HEK293 (cell line): ENCODE measurements at regions not wholly inside any gene's neighbourhood (a gene's known extent, or its start where the extent isn't known, plus 50 kb on each side); places are given as distances from the start of the nearest gene placed in this dataset.

Experiments used
- CTCF ChIA-PET: fragments of 350-600 bp; formaldehyde crosslinking; extraction: SDS; loops from one replicate; lab custom pipeline; 2021; ENCODE audit warnings: antibody characterized with exemption; lab: Yijun Ruan, JAX
- POLR2A ChIA-PET: fragments of 300-600 bp; formaldehyde crosslinking; extraction: SDS; loops from one replicate; lab custom pipeline; 2020; ENCODE audit warnings: antibody characterized with exemption, inconsistent platforms; lab: Yijun Ruan, JAX
- H3K27ac ChIP-seq: fragments of 200-500 bp; sonication (Bioruptor generic); 2 replicates; pipeline ENCODE4 v1.5.1; 2014; ENCODE audit warnings: low read depth, low read length, control low read depth, inconsistent platforms; ENCODE audit errors: extremely low read depth
- H3K36me3 ChIP-seq, 2 experiments: fragments of 200-500 bp in 1 of 2; sonication (Bioruptor generic) in 1 of 2; 1 replicate in 1 of 2; 2 replicates in 1 of 2; pipeline ENCODE4 v1.5.1; 2014 to 2017; ENCODE audit warnings: inconsistent platforms in 2 of 2, low read length in 2 of 2; ENCODE audit not compliant: control insufficient read depth in 2 of 2, insufficient read depth in 1 of 2
- H3K4me1 ChIP-seq: fragments of 200-500 bp; sonication (Bioruptor generic); 2 replicates; pipeline ENCODE4 v1.5.1; 2014; ENCODE audit warnings: mild to moderate bottlenecking, low read length, inconsistent platforms; ENCODE audit not compliant: control insufficient read depth, insufficient read depth
- H3K4me3 ChIP-seq: 2 replicates; pipeline ENCODE4 v1.5.1; 2011; ENCODE audit warnings: low read depth, mild to moderate bottlenecking, control low read depth, low read length, moderate library complexity
- H3K9me3 ChIP-seq: fragments of 200-500 bp; sonication (Bioruptor generic); 2 replicates; pipeline ENCODE4 v1.5.1; 2014; ENCODE audit warnings: low read depth, low read length, inconsistent platforms; ENCODE audit not compliant: control insufficient read depth, insufficient read depth
- KLF16 ChIP-seq: fragments of 450-650 bp; formaldehyde crosslinking; IDR thresholded peaks from 2 replicates; pipeline ENCODE4 v1.5.1; 2017; ENCODE audit warnings: missing biosample characterization, missing genetic modification characterization
- KLF9 ChIP-seq: fragments of 450-650 bp; formaldehyde crosslinking; IDR thresholded peaks from 2 replicates; pipeline ENCODE4 v1.5.1; 2016; ENCODE audit warnings: missing biosample characterization, missing genetic modification characterization, low read depth
- MEIS1 ChIP-seq: sonication (generic); formaldehyde crosslinking; IDR thresholded peaks from 2 replicates; pipeline ENCODE4 v1.8.1; 2022; ENCODE audit warnings: missing genetic modification reagents, mild to moderate bottlenecking, borderline replicate concordance
- SETDB1 ChIP-seq: IDR thresholded peaks from one replicate; pipeline ENCODE4 v1.6.1; 2017; ENCODE audit warnings: mild to moderate bottlenecking, low read length, moderate library complexity, mixed read lengths; ENCODE audit not compliant: insufficient read length
- TCF7L2 ChIP-seq: IDR thresholded peaks from 2 replicates; pipeline ENCODE4 v1.6.1; 2011; ENCODE audit warnings: low read depth, mild to moderate bottlenecking, inconsistent platforms, low read length, moderate library complexity, borderline replicate concordance
- TSHZ1 ChIP-seq: fragments of 450-650 bp; formaldehyde crosslinking; IDR thresholded peaks from 2 replicates; pipeline ENCODE4 v1.5.1; 2016; ENCODE audit warnings: missing biosample characterization, missing genetic modification characterization, borderline replicate concordance
- WT1 ChIP-seq: fragments of 450-650 bp; formaldehyde crosslinking; IDR thresholded peaks from 2 replicates; pipeline ENCODE4 v1.5.1; 2016; ENCODE audit warnings: missing biosample characterization, missing genetic modification characterization
- YY2 ChIP-seq: fragments of 450-650 bp; formaldehyde crosslinking; IDR thresholded peaks from 2 replicates; pipeline ENCODE4 v1.5.1; 2016; ENCODE audit warnings: missing biosample characterization, missing genetic modification characterization
- ZEB2 ChIP-seq: fragments of 450-650 bp; formaldehyde crosslinking; IDR thresholded peaks from 2 replicates; pipeline ENCODE4 v1.5.1; 2016; ENCODE audit warnings: missing biosample characterization, missing genetic modification characterization
- ZFP69B ChIP-seq: fragments of 450-650 bp; formaldehyde crosslinking; IDR thresholded peaks from 2 replicates; pipeline ENCODE4 v1.5.1; 2016; ENCODE audit warnings: missing biosample characterization, missing genetic modification characterization
- ZNF132 ChIP-seq: fragments of 450-650 bp; formaldehyde crosslinking; IDR thresholded peaks from 2 replicates; pipeline ENCODE4 v1.5.1; 2017; ENCODE audit warnings: missing biosample characterization, missing genetic modification characterization, borderline replicate concordance
- ZNF175 ChIP-seq: fragments of 450-650 bp; formaldehyde crosslinking; IDR thresholded peaks from 2 replicates; pipeline ENCODE4 v1.5.1; 2016; ENCODE audit warnings: missing biosample characterization, missing genetic modification characterization
- ZNF2 ChIP-seq: fragments of 450-650 bp; formaldehyde crosslinking; IDR thresholded peaks from 2 replicates; pipeline ENCODE4 v1.5.1; 2016; ENCODE audit warnings: missing biosample characterization, missing genetic modification characterization
- ZNF202 ChIP-seq: fragments of 450-650 bp; formaldehyde crosslinking; IDR thresholded peaks from 2 replicates; pipeline ENCODE4 v1.5.1; 2016; ENCODE audit warnings: missing biosample characterization, missing genetic modification characterization, borderline replicate concordance
- ZNF214 ChIP-seq: fragments of 450-650 bp; formaldehyde crosslinking; IDR thresholded peaks from 2 replicates; pipeline ENCODE4 v1.5.1; 2017; ENCODE audit warnings: missing biosample characterization, mild to moderate bottlenecking, missing genetic modification characterization, borderline replicate concordance
- ZNF221 ChIP-seq: fragments of 450-650 bp; formaldehyde crosslinking; IDR thresholded peaks from 2 replicates; pipeline ENCODE4 v1.5.1; 2017; ENCODE audit warnings: missing biosample characterization, missing genetic modification characterization, borderline replicate concordance
- ZNF350 ChIP-seq: fragments of 450-650 bp; formaldehyde crosslinking; IDR thresholded peaks from 2 replicates; pipeline ENCODE4 v1.5.0; 2017; ENCODE audit warnings: missing biosample characterization, mild to moderate bottlenecking, missing genetic modification characterization
- ZNF394 ChIP-seq: fragments of 450-650 bp; formaldehyde crosslinking; IDR thresholded peaks from 2 replicates; pipeline ENCODE4 v1.5.1; 2016; ENCODE audit warnings: missing biosample characterization, missing genetic modification characterization, mild to moderate bottlenecking, moderate library complexity, borderline replicate concordance
- ZNF404 ChIP-seq: fragments of 450-650 bp; formaldehyde crosslinking; IDR thresholded peaks from 2 replicates; pipeline ENCODE4 v1.5.1; 2017; ENCODE audit warnings: missing biosample characterization, missing genetic modification characterization
- ZNF473 ChIP-seq: fragments of 450-650 bp; formaldehyde crosslinking; IDR thresholded peaks from 2 replicates; pipeline ENCODE4 v1.5.1; 2017; ENCODE audit warnings: missing biosample characterization, missing genetic modification characterization
- ZNF560 ChIP-seq: fragments of 450-650 bp; formaldehyde crosslinking; IDR thresholded peaks from 2 replicates; pipeline ENCODE4 v1.5.1; 2017; ENCODE audit warnings: missing biosample characterization, missing genetic modification characterization, borderline replicate concordance
- ZNF621 ChIP-seq: fragments of 450-650 bp; formaldehyde crosslinking; IDR thresholded peaks from 2 replicates; pipeline ENCODE4 v1.5.1; 2017; ENCODE audit warnings: missing biosample characterization, missing genetic modification characterization
- ZNF629 ChIP-seq: fragments of 450-650 bp; formaldehyde crosslinking; IDR thresholded peaks from 2 replicates; pipeline ENCODE4 v1.5.1; 2017; ENCODE audit warnings: missing biosample characterization, missing genetic modification characterization
- ZNF677 ChIP-seq: fragments of 450-650 bp; IDR thresholded peaks from 2 replicates; pipeline ENCODE4 v1.5.0; 2018; ENCODE audit warnings: missing biosample characterization, mild to moderate bottlenecking, missing genetic modification characterization, moderate library complexity
- ZSCAN16 ChIP-seq: fragments of 450-650 bp; formaldehyde crosslinking; IDR thresholded peaks from 2 replicates; pipeline ENCODE4 v1.5.1; 2016; ENCODE audit warnings: missing biosample characterization, missing genetic modification characterization
- ZSCAN18 ChIP-seq: fragments of 450-650 bp; formaldehyde crosslinking; IDR thresholded peaks from 2 replicates; pipeline ENCODE4 v1.5.1; 2016; ENCODE audit warnings: missing biosample characterization, missing genetic modification characterization
- TF ChIP-seq, protein P1 (sequence below): fragments of 450-650 bp; formaldehyde crosslinking; IDR thresholded peaks from 2 replicates; pipeline ENCODE4 v1.5.1; 2016; ENCODE audit warnings: missing biosample characterization, missing genetic modification characterization

DNA sequence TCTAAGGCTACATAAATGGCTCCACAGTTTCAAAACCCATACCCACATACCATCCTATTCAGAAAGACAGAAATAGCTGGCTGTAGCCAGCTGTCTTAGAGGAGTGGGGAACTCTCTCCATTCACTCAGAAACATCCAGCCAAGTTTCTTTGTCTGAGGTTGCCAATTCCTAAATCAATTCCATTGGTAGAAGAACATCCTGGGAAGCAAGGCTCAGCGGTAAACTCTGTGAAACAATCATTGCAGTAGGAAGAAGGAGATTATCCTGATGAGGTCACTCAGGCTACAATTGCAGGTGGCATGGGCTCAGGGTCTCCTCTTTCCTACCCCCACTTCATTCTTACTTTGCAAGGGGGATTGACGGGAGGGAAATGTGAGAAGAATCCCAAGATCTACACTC, 154.0 kb downstream of the ETV1 start:
- POLR2A ChIA-PET: no interaction called here
- no peaks in the 10 kb centered on the region for H3K9me3 ChIP-seq
- TF ChIP-seq ZNF629 (tag by site-specific recombination) (no peak), ZNF2 (no peak), TCF7L2 (no peak), WT1 (tag by site-specific recombination) (no peak), KLF9 (tag by site-specific recombination) (no peak), ZNF404 (tag by site-specific recombination) (no peak), ZEB2 (tag by site-specific recombination) (no peak)
- TF ChIP-seq, all 188 proteins: peak for 0
- H3K36me3 ChIP-seq: no peaks in the 10 kb centered on the region
- CTCF ChIA-PET: no interaction called here
- no peak overlapping the region for H3K27ac ChIP-seq
- no peak overlapping the region for H3K4me3 ChIP-seq
- H3K4me1 ChIP-seq: no peaks in the 10 kb centered on the region

DNA sequence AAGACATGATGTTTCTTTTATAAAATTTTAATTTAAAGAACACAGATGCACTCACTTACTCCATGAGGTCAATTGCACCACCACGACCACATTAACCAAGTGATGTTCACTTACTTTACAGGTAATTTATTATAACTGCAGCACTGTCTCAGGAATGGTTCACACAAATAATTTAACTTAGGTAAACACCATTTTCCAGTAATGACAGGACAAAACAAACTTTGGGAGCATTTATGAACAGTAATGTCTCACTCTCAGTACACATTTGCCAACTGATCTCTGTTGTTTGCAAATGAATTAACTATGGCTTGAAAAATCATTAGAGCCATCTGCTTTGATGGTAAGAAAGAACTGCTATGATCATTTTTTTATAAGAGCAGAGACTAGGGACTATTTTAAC, 150.4 kb downstream of the ETV1 start:
- Histone ChIP-seq H3K9me3 (no peaks in the 10 kb centered on the region), H3K36me3 (no peaks in the 10 kb centered on the region), H3K4me1 (no peaks in the 10 kb centered on the region), H3K27ac (no peak overlapping the region), H3K4me3 (no peak overlapping the region)
- POLR2A ChIA-PET: no interaction called here
- CTCF ChIA-PET: no interaction called here
- TF ChIP-seq ZNF214 (tag by site-specific recombination): no peak
- no peak for TF ChIP-seq ZNF175 (tag by site-specific recombination)
- no peak for TF ChIP-seq ZNF621 (tag by site-specific recombination)
- no peak for TF ChIP-seq ZNF560 (tag by site-specific recombination)
- TF ChIP-seq, protein P1, sequence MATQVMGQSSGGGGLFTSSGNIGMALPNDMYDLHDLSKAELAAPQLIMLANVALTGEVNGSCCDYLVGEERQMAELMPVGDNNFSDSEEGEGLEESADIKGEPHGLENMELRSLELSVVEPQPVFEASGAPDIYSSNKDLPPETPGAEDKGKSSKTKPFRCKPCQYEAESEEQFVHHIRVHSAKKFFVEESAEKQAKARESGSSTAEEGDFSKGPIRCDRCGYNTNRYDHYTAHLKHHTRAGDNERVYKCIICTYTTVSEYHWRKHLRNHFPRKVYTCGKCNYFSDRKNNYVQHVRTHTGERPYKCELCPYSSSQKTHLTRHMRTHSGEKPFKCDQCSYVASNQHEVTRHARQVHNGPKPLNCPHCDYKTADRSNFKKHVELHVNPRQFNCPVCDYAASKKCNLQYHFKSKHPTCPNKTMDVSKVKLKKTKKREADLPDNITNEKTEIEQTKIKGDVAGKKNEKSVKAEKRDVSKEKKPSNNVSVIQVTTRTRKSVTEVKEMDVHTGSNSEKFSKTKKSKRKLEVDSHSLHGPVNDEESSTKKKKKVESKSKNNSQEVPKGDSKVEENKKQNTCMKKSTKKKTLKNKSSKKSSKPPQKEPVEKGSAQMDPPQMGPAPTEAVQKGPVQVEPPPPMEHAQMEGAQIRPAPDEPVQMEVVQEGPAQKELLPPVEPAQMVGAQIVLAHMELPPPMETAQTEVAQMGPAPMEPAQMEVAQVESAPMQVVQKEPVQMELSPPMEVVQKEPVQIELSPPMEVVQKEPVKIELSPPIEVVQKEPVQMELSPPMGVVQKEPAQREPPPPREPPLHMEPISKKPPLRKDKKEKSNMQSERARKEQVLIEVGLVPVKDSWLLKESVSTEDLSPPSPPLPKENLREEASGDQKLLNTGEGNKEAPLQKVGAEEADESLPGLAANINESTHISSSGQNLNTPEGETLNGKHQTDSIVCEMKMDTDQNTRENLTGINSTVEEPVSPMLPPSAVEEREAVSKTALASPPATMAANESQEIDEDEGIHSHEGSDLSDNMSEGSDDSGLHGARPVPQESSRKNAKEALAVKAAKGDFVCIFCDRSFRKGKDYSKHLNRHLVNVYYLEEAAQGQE (tag by site-specific recombination): no peak
- no peak for TF ChIP-seq ZNF202 (tag by site-specific recombination)
- TF ChIP-seq ZFP69B: no peak
- TF ChIP-seq MEIS1: no peak
- no peak for TF ChIP-seq ZNF350 (tag by site-specific recombination)
- TF ChIP-seq TSHZ1 (tag by site-specific recombination): no peak
- TF ChIP-seq ZNF132 (tag by site-specific recombination): no peak
- no peak for TF ChIP-seq ZNF473 (tag by site-specific recombination)
- no peak for TF ChIP-seq ZSCAN16 (tag by site-specific recombination)
- TF ChIP-seq ZSCAN18: no peak
- TF ChIP-seq YY2 (tag by site-specific recombination): no peak
- TF ChIP-seq ZNF677 (tag by site-specific recombination): no peak
- no peak for TF ChIP-seq ZNF394
- no peak for TF ChIP-seq KLF16 (tag by site-specific recombination)
- TF ChIP-seq ZNF221 (tag by site-specific recombination): no peak
- TF ChIP-seq SETDB1: no peak
